Hindlimb muscle (tissue), 1 donor: ENCODE measurements at regions not wholly inside any gene's neighbourhood (a gene's known extent, or its start where the extent isn't known, plus 50 kb on each side); places are given as distances from the start of the nearest gene placed in this dataset.

Experiments
- DNase-seq: peaks from one replicate; pipeline ENCODE4 v3.0.0-alpha.2; 2013

DNA sequence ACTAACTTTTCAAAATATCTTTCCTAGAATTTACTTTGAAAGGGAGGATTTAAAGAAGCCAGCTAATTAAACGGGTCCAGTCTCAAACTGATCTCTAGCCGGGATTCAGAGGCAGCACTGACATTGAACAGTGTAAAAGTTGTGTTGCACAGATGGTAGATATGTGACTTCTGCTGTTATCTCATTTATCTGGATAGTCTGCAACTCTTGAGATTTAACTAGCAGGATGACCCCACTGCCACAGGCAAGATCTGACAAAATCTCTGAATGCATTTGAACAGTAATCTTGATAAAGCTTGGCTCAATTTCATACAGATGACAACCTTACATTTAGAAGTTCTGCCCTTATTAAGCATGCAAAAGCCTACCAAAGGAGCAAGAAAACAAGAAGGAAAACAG lies 138.0 kb upstream of the CPNE8 start:
- no peak for DNase-seq

DNA sequence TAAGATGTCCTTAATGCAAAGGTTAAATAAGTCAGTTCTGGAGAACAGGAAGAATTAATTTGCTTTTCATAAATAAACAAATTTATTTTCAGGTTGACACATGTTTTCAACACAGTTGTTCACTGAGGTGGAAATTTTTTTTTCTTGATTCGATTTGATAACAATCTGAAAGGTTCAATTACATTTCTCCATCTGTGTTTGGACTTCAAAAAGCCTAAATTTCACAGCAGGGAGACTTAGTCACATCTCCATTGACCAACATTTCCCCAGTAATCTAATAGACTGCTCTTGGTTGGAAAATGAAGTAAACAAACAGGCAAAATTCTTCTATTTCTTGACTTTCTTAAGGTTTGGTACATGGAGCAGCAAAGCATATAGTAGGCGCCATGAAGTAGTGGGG lies 134.9 kb upstream of the CPNE8 start:
- DNase-seq: no peak

DNA sequence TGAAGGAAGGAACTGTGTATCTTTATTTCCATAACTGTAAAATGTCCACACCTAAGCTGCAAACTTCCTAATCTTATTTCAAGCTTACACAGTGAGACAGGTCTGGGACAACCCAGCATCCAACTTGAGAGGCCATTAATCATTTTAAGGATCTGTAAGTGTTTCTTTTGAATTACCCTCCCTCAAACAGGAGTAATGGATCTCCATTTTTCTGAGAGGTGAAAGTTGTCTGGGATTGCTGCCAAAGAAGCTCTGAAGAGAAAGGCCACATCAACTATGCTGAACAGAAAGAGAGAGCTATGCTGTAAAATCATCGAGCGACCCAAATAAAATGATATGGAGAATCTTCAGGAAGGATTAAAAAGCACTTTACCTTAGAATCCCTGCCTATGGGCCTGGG lies 131.7 kb upstream of the CPNE8 start:
- no peak for DNase-seq

DNA sequence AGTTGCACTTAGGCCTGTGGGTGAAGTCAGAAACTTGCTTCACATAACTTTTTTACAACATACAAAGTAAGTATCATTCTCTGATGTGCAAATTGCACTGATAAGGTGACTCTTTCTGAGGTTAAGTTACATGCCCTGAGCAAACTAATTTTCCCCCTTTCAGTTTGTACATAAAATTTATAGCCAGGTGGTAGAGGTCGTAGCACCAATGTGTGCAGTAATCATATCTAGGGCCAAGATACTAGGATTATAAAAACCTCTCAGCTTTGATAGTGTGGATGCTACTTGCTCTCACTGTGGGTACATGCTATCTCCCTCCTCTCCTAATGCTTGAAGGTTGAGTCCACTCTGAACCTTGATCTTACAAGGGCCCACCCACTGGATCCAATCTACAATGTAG lies 130.7 kb upstream of the CPNE8 start:
- no peak for DNase-seq

DNA sequence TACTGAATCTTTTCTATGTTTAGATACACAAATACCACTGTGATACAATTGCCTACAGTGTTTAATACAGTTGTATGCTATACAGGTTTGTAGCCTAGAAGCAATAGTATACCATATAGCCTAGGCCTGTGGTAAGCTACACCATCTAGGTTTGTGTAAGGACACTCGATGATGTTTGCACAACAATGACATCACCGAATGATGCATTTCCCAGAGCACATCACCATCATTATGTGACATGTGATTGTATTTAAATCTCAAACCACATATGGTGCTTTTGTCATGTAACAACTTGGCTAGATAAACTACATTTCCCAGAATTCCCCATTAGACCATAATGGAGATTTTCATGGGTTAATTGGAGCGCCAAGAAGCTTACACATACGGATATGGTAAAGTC lies 128.4 kb upstream of the CPNE8 start:
- DNase-seq: no peak

DNA sequence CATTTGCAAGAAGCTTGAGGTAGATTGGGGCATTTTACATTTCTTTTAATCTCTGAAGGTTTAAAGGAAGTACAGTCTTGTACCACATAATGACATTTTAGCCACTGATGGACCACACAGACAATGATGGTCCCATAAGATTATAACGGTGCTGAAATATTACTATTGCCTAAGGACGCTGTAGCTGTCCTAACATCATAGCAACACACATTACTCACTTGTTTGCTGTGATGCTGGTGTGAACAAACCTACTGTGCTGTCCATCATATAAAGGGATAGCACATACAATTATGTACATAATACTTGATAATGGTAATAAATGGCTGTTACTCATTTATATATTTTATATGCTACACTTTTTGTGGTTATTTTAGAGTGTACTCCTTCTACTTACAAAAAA lies 127.1 kb upstream of the CPNE8 start:
- DNase-seq: no peak

DNA sequence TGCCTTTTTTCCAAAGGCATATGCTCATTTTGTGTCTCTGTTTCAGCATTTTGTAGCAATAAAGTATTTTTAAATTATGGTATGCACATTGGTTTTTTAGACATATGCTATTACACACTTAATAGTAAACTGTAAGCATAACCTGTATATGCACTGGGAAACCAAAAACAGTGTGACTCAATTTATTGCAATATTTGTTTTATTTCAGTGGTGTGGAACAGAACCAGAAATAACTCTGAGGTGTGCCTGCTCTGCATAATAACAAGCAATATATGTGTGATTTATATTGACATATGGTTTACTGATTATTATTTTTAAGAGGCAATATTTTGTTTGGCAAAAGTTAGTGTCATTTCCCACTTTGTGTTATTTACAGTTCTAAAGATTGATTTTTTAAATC lies 126.6 kb upstream of the CPNE8 start:
- no peak for DNase-seq

DNA sequence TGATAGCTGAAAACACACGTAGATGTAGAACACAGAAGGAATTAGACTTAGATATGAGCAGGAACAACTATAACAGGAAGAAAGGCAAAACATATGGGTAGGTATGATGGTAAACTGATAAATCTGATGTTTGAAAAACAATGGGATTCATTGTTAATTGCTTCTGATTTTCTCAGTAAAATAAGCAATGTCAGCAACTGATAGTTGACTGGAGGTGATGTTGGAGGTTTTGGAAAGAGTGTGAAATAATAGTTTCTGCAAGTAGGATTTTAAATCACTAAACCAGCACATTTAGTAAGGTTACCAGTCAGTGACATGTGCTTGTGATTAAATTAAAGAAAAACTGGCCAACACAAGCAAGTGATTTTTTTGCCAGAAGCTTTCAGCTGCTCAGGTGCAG lies 123.0 kb upstream of the CPNE8 start:
- no peak for DNase-seq

DNA sequence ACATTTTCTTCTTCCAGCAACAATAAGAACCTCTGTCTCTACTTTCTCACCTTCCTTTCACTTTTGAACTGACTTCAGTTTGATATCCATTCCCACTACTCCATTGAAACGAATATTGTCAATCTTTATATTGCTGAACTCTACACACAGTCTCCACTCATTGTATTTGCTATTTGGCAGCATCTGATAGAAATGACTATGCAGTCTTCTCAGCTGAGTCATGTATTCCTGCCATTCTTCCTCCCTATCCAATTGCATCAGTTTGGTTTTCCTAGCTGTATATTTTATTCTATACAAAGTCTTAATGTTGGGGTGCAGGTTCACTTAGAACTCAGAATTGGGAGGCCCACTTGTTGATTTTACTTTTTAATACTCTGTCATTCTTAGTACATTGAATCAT lies 107.5 kb upstream of the CPNE8 start:
- no peak for DNase-seq

DNA sequence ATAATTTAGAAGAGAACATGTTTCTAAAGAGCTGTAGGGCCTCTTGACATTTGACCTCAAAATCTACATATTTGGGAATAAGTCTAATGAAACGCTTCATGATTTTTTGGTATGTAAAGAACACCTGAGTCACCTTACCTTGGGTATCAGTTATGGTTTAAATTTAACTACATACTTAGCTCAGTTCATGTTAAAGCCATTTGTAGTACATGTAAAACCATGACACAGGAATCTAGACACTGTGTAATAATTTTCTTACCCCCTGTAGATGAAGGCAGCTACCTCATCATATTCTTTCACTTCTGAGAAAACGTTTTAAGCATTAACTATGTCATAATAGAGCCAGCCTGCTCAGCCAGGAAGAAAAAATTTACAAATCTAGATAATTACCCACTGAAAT lies 105.8 kb upstream of the CPNE8 start:
- DNase-seq: no peak

DNA sequence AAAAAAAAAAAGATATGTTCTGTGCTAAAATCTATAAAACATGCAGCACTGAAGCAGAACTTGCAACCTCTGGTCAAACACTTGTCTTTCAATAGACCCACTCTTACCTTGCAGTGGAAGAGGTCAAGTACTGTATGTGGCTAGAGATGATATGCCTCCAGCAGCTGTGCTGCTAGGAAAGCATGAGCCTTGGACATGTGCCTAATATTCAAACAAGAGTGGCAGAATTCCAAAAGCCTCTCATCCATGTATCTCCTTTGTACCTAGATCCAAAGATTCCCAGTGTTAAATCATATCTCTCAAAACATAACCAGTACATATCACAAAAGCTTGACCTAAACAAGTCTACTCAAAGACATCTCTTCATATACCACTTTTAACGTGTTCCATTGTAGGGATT lies 105.0 kb upstream of the CPNE8 start:
- no peak for DNase-seq

DNA sequence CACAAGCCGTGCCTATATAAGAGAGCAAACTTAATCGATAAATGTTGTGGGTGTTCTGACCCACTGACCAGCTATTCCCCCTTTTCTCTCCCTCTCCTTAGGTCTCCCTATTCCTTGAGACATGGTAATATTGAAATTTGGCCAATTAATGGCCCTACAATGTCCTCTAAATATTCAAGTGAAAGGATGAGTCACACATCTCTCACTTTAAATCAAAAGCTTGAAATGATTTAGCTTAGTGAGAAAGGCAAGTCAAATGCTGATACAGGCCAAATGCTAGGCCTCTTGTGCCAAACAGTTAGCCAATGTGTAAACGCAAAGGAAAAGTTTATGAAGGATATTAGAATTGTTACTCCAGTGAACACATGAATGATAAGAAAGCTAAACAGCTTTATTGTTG lies 102.2 kb upstream of the CPNE8 start:
- no peak for DNase-seq

DNA sequence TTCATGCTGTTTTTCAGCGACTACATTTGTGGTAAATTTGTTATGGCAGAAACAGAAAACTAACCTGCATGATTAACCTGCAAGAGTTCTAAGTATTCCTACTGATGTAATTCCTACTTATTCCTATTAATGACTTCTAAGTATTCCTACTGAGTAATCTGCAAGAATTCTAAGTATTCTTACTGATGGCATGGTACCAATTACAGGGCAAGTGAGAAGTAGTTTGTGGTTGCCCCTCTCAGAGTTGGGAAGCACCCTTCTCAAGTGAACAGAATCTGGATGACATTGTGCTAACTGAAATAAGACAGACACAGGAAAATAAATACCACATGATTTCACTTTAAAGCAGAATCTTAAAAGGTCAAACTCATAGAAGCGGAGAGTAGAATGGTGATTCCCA lies 100.9 kb upstream of the CPNE8 start:
- no peak for DNase-seq

DNA sequence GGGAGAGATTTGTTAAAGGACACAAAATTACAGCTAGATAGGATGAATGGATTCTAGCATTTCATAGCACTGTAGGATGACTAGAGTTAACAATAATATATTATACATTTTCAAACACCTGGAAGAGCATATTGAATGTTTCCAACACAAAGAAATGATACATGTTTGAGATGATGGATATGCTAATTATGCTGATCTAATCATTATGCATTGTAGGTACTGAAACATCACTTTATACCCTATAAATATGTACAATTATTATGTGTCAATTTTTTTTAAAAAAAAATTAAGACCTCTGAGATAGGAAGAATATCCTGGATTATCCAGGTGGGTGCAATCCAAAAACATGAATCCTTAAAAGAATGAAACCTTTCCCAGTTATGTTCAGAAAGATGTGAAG lies 100.3 kb upstream of the CPNE8 start:
- no peak for DNase-seq

DNA sequence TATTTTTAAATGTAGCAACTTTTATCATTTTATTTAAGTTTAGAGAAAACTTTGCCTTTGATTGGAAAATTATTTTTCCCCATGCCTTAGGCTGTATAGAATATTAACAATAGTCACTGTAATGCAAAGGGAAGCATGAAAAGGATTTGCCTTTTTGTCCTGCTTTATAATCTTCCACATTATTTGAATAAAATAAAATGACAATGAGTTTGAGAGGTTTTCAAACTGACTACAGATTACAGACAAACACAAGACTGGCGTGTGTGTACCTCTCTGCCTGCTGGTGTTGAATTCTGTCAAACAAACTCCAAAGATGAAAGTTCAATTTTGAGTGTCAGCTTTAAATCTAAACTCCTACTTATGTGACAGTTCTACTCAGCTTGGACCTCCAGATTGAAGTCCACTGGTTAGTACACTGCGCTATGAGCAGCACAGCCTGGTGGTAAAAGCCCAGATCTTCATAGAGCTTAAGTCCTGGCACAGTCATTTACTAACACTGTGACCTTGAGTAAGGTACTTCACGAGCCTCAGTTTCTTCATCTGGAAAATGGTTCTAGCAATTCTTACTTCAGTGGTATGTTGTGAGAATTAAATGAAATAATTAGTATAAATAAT lies 98.3 kb upstream of the CPNE8 start:
- DNase-seq: no peak

DNA sequence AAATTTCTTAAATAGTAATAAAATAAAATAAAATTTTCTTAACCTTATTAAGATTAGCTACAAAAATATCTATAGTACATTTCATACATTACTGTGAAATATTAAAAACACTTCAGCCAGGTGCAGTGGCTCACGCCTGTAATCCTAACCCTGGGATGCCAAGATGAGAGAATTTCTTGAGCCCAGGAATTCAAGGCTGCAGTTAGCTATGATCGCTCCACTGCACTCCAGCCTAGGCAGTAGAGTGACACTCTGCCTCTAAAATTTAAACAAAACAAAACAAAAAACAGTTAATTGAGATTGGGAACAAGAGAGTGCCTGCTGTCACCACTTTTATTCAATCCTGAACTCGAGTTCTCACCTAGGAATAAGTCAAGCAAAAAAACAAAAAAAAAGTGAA lies 95.0 kb upstream of the CPNE8 start:
- no peak for DNase-seq

DNA sequence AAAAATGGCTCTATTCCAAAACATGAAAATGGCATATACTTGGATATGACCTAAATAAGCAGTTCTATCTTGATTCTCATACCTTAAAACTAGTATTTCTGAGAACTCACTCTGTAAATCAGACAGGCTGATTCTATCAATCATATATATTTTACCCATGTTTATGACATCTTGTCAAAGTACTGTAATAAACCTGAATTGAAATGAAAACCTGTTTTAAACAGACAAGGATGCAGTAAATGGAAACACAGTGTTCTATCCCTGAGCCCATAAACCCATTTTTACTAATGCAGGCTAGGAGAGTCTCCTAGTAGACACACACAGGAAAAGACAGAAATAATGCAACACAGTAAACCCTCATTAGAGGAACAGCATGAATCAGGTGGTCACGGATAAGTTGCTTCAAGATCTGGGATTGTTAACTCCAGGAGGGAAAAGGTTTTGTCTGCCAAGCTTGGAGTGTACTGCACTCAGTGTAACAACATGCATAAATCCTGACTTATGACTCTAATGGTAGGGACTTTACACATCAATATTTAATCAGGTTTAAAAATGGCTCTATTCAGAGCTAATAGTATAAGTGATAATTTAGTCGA lies 93.6 kb upstream of the CPNE8 start:
- DNase-seq: no peak

DNA sequence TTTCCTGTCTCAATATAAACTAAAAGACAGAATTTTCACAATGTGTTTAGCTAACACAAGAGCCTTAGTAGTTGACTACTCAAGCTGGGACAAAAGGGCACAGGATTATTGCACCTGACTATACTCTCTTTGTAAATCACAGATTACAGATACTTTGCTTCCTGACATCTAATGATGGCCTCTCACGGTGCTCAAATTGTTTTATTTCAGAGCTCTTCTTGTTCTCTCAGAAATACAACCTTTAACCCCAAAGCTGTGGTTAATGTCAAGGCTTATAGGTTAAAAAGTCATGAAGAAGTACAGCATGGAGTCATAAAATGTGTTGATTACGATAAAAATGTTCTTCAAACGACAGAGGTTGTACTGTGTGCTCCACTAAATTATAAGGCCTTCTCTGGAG lies 89.9 kb upstream of the CPNE8 start:
- DNase-seq: no peak

DNA sequence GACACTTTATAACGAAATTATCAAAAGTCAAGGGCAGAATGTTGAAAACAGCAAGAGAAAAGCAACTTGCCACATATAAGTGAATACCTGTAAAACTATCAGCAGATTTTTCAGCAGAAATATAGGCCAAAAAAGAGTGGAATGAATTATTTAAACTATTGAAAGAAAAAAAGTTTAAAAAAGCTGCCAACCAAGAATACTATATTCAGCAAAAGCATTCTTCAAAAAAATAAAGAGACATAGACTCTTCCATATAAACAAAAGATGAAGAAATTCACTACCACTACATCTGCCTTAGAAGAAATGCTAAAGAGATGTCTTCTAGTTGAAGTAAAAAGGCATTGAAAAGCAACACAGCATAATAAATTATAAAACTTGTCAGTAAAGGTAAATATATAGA lies 80.6 kb upstream of the CPNE8 start:
- DNase-seq: no peak

DNA sequence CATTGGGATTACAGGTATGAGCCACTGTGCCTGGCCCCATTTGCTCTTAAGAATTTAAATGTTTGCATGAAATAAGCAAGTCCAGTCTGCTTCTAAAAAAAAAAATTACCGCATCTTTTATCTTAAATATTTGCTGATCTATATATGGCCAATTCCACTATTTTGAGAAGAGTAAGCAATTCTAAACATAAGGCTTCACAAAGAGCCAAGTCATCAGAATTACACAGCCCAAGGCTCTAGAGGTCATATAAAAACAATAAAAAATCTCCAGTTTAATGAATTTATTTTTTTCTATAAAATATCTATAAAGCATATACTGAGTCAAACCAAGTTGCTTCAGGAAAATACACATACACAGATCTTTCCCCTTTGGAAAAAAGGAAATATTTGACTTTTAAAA lies 79.0 kb upstream of the CPNE8 start:
- no peak for DNase-seq

DNA sequence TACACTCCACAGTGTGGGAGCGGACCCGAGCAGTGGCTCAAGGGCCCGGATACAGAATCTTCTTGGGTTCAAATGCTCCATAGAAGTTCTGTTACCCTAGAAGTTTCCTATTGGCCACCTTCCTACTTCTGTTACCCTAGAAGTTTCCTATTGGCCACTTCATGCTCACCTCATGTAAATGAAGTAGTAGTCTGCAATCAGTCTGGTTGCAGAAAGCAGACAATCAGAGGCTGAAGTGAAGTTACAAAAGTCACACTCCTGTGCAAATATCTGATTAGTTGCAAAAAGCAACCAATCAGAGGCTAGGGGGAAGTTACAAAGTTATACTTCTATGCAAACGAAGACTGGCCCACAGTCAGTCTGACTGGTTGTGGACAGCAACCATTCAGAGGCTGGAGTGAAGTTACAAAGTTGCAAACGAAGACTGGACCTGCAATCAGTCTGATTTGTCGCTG lies 77.8 kb upstream of the CPNE8 start:
- no peak for DNase-seq

DNA sequence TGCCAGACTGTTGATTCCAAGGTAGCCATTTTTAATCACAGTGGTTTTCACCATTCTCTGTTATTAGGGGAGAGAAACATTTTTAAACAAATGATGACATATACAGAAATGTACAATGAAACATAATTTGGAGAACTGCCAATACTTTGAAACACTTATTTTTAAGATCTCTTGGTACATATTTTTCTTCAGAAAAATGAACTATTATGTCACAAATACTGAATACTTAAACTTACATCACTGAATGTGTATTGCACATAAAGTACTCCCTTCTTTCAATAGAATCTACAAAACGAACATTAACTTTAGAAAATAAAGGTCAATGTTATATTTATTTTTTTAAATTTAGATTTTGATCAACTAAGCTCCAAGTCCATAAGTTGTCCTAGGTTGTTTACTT lies 71.7 kb upstream of the CPNE8 start:
- no peak for DNase-seq

DNA sequence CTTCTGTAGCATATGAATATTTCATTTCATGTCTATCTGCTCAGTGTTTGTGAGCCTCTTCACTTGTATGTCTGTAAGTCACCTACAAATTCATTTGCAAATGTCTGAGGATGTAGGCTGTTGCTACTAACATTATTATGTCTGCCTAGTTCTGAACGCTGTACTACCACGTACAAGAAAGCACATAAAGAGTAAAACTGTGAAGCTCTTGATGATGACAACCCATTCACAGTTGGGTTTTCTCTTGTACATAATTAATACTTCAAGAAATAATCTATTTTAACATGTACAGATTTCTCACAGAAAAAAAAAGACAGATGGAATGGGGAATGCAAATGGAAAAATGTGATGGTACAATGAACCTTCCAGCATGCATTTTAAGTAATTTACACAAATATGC lies 64.3 kb upstream of the CPNE8 start:
- DNase-seq: no peak

DNA sequence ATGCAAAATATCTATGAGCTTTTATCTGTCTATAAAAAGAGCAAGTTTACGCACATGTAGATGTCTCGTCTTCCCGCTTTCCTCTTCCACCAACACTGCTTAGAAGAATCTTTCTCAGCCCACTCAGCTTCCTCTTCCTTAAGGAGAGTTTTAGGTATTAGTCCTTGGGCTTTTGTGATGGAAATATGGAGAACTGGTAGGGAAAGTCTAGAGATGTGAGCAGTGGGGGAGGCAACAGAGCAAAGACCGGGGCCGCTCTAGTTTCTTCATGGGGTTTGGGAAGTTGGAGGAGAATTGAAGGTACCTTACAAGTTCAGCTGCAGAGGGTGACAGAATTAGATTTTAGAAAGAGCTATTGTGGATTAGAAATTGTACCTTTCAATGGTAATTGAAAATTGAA lies 56.3 kb upstream of the CPNE8 start:
- no peak for DNase-seq

DNA sequence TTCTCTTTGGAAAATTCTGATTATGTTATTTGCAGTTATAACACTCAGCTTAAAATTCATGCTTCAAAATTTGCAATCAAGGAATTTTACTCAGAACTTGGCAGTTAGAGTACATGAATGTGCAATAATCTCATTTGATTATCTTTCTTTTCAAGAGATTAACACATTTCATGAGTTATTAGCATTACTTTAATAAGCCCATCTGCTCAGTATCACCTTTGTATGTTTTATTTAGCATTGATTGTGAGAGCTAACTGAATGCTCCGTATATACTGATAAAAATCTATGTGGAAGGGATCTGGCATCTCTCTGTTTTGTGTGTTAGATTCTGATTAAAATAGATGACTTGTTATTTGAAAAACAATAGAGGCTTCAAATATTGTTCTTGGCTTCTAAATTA lies 55.6 kb upstream of the CPNE8 start:
- no peak for DNase-seq
